WERI-Rb-1 (cell line): ENCODE measurements at regions not wholly inside any gene's neighbourhood (a gene's known extent, or its start where the extent isn't known, plus 50 kb on each side); places are given as distances from the start of the nearest gene placed in this dataset.

Experiments used
- DNase-seq: peaks from one replicate; pipeline ENCODE4 v3.0.0-alpha.2; 2020
- H3K27ac ChIP-seq: fragments of 250-450 bp; sonication (Bioruptor Pico); 2 replicates; pipeline ENCODE4 v1.5.1; 2020; ENCODE audit warnings: mild to moderate bottlenecking, moderate library complexity
- H3K27me3 ChIP-seq: fragments of 250-450 bp; sonication (Bioruptor Pico); 2 replicates; pipeline ENCODE4 v1.5.1; 2021; ENCODE audit warnings: mild to moderate bottlenecking, low read depth, moderate library complexity; ENCODE audit not compliant: insufficient read depth, severe bottlenecking
- H3K36me3 ChIP-seq: fragments of 250-450 bp; sonication (Bioruptor Pico); 2 replicates; pipeline ENCODE4 v1.5.1; 2020; ENCODE audit warnings: mild to moderate bottlenecking, moderate library complexity
- H3K4me3 ChIP-seq: 2 replicates; pipeline ENCODE4 v1.5.1; 2011; ENCODE audit warnings: low read depth, mild to moderate bottlenecking, control low read depth, low read length
- H3K9me3 ChIP-seq: fragments of 250-450 bp; sonication (Bioruptor Pico); 2 replicates; pipeline ENCODE4 v1.5.1; 2021; ENCODE audit warnings: mild to moderate bottlenecking, moderate library complexity; ENCODE audit not compliant: severe bottlenecking
- TF ChIP-seq, protein P1 (sequence below): IDR thresholded peaks from 2 replicates; pipeline ENCODE4 v1.5.1; 2011; ENCODE audit warnings: low read depth, mild to moderate bottlenecking, control low read depth, inconsistent platforms, low read length

- TF ChIP-seq, protein P1, sequence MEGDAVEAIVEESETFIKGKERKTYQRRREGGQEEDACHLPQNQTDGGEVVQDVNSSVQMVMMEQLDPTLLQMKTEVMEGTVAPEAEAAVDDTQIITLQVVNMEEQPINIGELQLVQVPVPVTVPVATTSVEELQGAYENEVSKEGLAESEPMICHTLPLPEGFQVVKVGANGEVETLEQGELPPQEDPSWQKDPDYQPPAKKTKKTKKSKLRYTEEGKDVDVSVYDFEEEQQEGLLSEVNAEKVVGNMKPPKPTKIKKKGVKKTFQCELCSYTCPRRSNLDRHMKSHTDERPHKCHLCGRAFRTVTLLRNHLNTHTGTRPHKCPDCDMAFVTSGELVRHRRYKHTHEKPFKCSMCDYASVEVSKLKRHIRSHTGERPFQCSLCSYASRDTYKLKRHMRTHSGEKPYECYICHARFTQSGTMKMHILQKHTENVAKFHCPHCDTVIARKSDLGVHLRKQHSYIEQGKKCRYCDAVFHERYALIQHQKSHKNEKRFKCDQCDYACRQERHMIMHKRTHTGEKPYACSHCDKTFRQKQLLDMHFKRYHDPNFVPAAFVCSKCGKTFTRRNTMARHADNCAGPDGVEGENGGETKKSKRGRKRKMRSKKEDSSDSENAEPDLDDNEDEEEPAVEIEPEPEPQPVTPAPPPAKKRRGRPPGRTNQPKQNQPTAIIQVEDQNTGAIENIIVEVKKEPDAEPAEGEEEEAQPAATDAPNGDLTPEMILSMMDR = no peak
Observed at GRCh38 chr1:113185463-113186104, 112.6 kb downstream of the LRIG2 start.

GRCh38 chr1:113190078-113190477 is 117.1 kb downstream of the LRIG2 start:
- Histone ChIP-seq H3K9me3 (no peaks in the 10 kb centered on the region), H3K36me3 (no peaks in the 10 kb centered on the region), H3K27ac (no peak overlapping the region), H3K27me3 (no peaks in the 10 kb centered on the region), H3K4me3 (no peak overlapping the region)
- TF ChIP-seq, protein P1 = no peak
- DNase-seq = no peak

More at GRCh38 chr1:113185463-113186104, 112.6 kb downstream of the LRIG2 start:
- H3K36me3 ChIP-seq = no peaks in the 10 kb centered on the region
- no peak overlapping the region for H3K27ac ChIP-seq
- no peaks in the 10 kb centered on the region for H3K27me3 ChIP-seq
- no peaks in the 10 kb centered on the region for H3K9me3 ChIP-seq
- no peak overlapping the region for H3K4me3 ChIP-seq
- DNase-seq = no peak

- Histone ChIP-seq H3K27ac (no peak overlapping the region), H3K36me3 (no peaks in the 10 kb centered on the region), H3K9me3 (no peaks in the 10 kb centered on the region), H3K27me3 (no peaks in the 10 kb centered on the region), H3K4me3 (no peak overlapping the region)
- TF ChIP-seq, protein P1 = no peak
- DNase-seq = no peak
Observed at GRCh38 chr1:113190930-113191329, 117.9 kb downstream of the LRIG2 start.

- no peaks in the 10 kb centered on the region for H3K27me3 ChIP-seq
- TF ChIP-seq, protein P1 = no peak
- no peaks in the 10 kb centered on the region for H3K36me3 ChIP-seq
- H3K27ac ChIP-seq = no peak overlapping the region
- H3K4me3 ChIP-seq = no peak overlapping the region
- no peak for DNase-seq
- no peaks in the 10 kb centered on the region for H3K9me3 ChIP-seq
Observed at GRCh38 chr1:113191579-113192076, 118.6 kb downstream of the LRIG2 start.

GRCh38 chr1:113192242-113192641 is 119.2 kb downstream of the LRIG2 start:
- DNase-seq = no peak
- Histone ChIP-seq H3K27ac (no peak overlapping the region), H3K27me3 (no peaks in the 10 kb centered on the region), H3K36me3 (no peaks in the 10 kb centered on the region), H3K4me3 (no peak overlapping the region), H3K9me3 (no peaks in the 10 kb centered on the region)
- TF ChIP-seq, protein P1 = no peak

DNA sequence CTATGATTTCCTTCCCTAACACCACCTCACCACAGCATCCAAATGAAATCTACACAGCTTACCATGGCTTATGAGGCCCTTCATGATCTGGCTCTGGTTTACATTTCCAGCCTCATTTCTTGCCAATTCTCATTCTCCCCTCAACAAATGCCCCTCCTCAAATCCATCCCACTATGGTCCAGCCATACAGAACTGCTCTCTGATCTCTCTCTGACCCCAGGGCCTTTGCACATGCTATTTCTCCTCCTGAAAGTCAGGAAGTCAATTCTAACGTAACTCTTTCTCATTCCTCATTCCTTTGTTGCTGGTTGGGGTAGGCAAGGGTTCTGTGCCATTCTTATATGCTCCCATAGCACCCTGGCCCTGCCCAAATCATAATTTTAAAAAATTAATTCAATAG is 120.0 kb downstream of the LRIG2 start:
- Histone ChIP-seq H3K27me3 (no peaks in the 10 kb centered on the region), H3K4me3 (no peak overlapping the region), H3K36me3 (no peaks in the 10 kb centered on the region), H3K27ac (no peak overlapping the region), H3K9me3 (no peaks in the 10 kb centered on the region)
- no peak for DNase-seq
- TF ChIP-seq, protein P1 = no peak
